ENCODE measurements at regions not wholly inside any gene's neighbourhood (a gene's known extent, or its start where the extent isn't known, plus 50 kb on each side); places are given as distances from the start of the nearest gene placed in this dataset.

- DNase-seq (ENCODE audit: extremely low spot score), result no peak
- no peaks in the 10 kb centered on the region for H3K4me1 ChIP-seq (ENCODE audit: insufficient read depth)
- WGBS, result 95% methylated on average over 6 of the region's 6 CpGs
Observed at GRCh38 chr4:143273160-143273917, 63.3 kb upstream of the GAB1 start.

GRCh38 chr4:143280861-143281260 lies 55.8 kb upstream of the GAB1 start:
- 75% methylated on average over 2 of the region's 2 CpGs for WGBS
- Histone ChIP-seq H3K36me3 (ENCODE audit: insufficient read depth) (no peaks in the 10 kb centered on the region), H3K4me1 (ENCODE audit: insufficient read depth) (no peaks in the 10 kb centered on the region), H3K4me3 (ENCODE audit: low read depth, low read length) (no peak overlapping the region), H3K27ac (ENCODE audit: low read depth) (no peak overlapping the region)
- DNase-seq (ENCODE audit: extremely low spot score), result no peak

More at GRCh38 chr4:143273160-143273917, 63.3 kb upstream of the GAB1 start:
- Histone ChIP-seq H3K27ac (ENCODE audit: low read depth) (no peak overlapping the region), H3K36me3 (ENCODE audit: insufficient read depth) (no peaks in the 10 kb centered on the region), H3K4me3 (ENCODE audit: low read depth, low read length) (no peak overlapping the region)

- H3K4me1 ChIP-seq (ENCODE audit: insufficient read depth), result no peaks in the 10 kb centered on the region
- no peak for DNase-seq (ENCODE audit: extremely low spot score)
- no peak overlapping the region for H3K27ac ChIP-seq (ENCODE audit: low read depth)
- WGBS, result 81% methylated on average over 4 of the region's 4 CpGs
- no peaks in the 10 kb centered on the region for H3K36me3 ChIP-seq (ENCODE audit: insufficient read depth)
- H3K4me3 ChIP-seq (ENCODE audit: low read depth, low read length), result no peak overlapping the region
Observed at GRCh38 chr4:143281507-143282190, 55.0 kb upstream of the GAB1 start.

DNA sequence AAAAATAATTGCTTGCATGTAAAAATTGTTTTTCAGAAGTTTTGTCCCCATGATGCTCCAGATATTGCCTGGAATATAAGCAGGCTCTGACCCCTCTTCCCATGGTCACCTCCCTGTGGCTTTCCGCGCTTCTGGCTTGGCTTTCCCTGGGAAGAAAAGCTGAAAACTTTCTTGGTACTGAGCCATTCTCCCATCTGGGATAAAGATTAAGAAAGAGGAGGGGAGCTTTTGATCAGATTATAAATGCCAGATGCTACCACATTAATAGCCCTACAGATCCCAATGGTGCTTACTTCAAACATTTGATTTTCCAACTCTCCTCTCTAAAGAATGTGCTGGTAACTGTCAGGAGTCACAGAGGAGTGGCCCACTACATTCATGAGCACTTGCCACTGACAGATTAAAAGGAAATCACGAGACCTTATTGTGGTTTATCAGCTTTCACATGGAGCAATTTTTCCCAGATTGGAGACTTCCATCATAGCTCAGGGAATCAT lies 54.4 kb upstream of the GAB1 start:
- Histone ChIP-seq H3K36me3 (ENCODE audit: insufficient read depth) (no peaks in the 10 kb centered on the region), H3K27ac (ENCODE audit: low read depth) (no peak overlapping the region), H3K4me3 (ENCODE audit: low read depth, low read length) (no peak overlapping the region), H3K4me1 (ENCODE audit: insufficient read depth) (no peaks in the 10 kb centered on the region)
- no peak for DNase-seq (ENCODE audit: extremely low spot score)
- 55% methylated on average over 3 of the region's 3 CpGs for WGBS

DNA sequence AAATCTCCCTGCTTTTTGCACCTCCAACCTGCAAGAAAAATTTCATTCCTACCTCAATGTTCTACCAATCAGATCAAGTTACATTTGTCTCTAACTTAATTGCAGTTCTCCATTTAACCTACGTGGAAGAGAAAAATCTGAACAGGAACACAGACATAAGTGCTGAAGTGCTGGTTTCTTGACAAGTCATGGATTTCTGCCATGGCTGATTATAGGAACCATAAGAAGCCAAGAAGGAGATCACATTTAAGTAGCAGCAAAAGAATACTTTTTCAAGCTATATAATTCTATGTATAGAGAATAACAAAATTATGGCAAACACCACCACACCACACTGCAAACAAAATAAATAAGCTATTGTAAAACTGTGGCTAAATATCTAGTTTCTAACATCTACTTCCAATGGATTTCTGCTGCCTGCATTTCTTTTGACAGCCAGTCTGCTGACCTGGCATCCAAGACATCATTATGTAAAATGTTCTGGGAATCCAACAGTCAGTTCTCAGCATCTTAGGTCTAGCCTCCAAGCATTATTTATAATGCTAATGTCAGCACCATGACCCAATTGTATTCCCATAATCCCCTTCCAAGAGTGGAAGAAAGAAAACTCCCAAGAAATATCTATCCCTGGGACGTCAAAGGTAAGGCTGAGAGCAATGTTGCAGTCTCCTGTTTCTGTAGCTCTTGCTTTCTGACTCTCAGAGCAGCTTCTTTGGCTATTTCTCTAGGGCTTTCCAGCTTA lies 50.8 kb upstream of the GAB1 start:
- 43% methylated on average over 2 of the region's 2 CpGs for WGBS
- H3K4me1 ChIP-seq (ENCODE audit: insufficient read depth), result no peaks in the 10 kb centered on the region
- no peak for DNase-seq (ENCODE audit: extremely low spot score)
- H3K4me3 ChIP-seq (ENCODE audit: low read depth, low read length), result no peak overlapping the region
- H3K36me3 ChIP-seq (ENCODE audit: insufficient read depth), result no peaks in the 10 kb centered on the region
- no peak overlapping the region for H3K27ac ChIP-seq (ENCODE audit: low read depth)

GRCh38 chr4:143286701-143287571 lies 49.7 kb upstream of the GAB1 start:
- H3K4me3 ChIP-seq (ENCODE audit: low read depth, low read length), result no peak overlapping the region
- WGBS, result 37% methylated on average over 7 of the region's 7 CpGs

More at GRCh38 chr4:143286701-143287571, 49.7 kb upstream of the GAB1 start:
- H3K27ac ChIP-seq (ENCODE audit: low read depth), result peak overlapping the region; percentile 5
- no peak for DNase-seq (ENCODE audit: extremely low spot score)
- H3K36me3 ChIP-seq (ENCODE audit: insufficient read depth), result no peaks in the 10 kb centered on the region
- H3K4me1 ChIP-seq (ENCODE audit: insufficient read depth), result no peaks in the 10 kb centered on the region
